Thymus (tissue), 11 donors: ENCODE measurements at regions not wholly inside any gene's neighbourhood (a gene's known extent, or its start where the extent isn't known, plus 50 kb on each side); places are given as distances from the start of the nearest gene placed in this dataset.

ENCODE experiments used
- DNase-seq, 9 donors: peaks; one replicate each; pipeline ENCODE4 v3.0.0-alpha.2; 2013; ENCODE audit warnings: low spot score in 9 of 9, low read depth in 6 of 9, missing footprints in 1 of 9
- H3K27ac ChIP-seq, 2 donors: one replicate each; pipeline ENCODE4 v1.5.1; 2013; ENCODE audit warnings: control low read depth in 1 of 2, low read depth in 1 of 2, low read length in 1 of 2, mild to moderate bottlenecking in 1 of 2, moderate library complexity in 1 of 2
- H3K27me3 ChIP-seq, 2 donors: one replicate each; pipeline ENCODE4 v1.5.1; 2013; ENCODE audit warnings: low read length in 1 of 2; ENCODE audit not compliant: control insufficient read depth in 2 of 2, insufficient read depth in 1 of 2
- H3K36me3 ChIP-seq, 2 donors: one replicate each; pipeline ENCODE4 v1.5.1; 2013; ENCODE audit warnings: low read length in 1 of 2, mild to moderate bottlenecking in 1 of 2, moderate library complexity in 1 of 2; ENCODE audit not compliant: control insufficient read depth in 2 of 2, insufficient read depth in 2 of 2
- H3K4me1 ChIP-seq, 2 donors: one replicate each; pipeline ENCODE4 v1.5.1; 2013; ENCODE audit warnings: low read length in 2 of 2; ENCODE audit not compliant: control insufficient read depth in 2 of 2, insufficient read depth in 2 of 2
- H3K4me3 ChIP-seq, 2 donors: one replicate each; pipeline ENCODE4 v1.5.1; 2013; ENCODE audit warnings: low read length in 2 of 2, control low read depth in 1 of 2, mild to moderate bottlenecking in 1 of 2
- H3K9me3 ChIP-seq, 2 donors: one replicate each; pipeline ENCODE4 v1.5.1; 2013; ENCODE audit warnings: low read length in 1 of 2, mild to moderate bottlenecking in 1 of 2; ENCODE audit not compliant: control insufficient read depth in 2 of 2, insufficient read depth in 1 of 2
- WGBS: extraction: QIAGEN DNeasy Blood & Tissue Kit; methylation state at CpG from one replicate; pipeline ENCODE4 v1.1.7; 2013; 5-methylcytosine and 5-hydroxymethylcytosine counted together
- donor health status: healthy.

DNA sequence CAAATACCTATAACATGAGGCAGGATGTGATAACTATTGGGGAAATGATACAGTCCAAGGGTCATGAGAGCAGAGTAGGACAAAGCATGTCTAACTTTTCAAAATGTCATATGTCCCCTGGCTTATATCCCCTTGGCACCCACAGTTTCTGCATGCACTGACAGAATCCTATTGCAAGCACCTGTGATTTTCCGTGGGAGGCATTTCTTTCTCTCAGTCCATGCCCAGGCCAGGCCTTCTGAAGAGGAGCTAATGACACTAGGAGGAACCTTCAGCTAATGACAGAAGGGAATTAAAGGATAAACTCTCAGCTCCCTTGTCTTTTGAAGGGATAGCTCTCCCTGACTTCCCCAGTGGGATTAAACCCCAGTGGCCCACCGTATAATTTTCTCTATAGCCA, 249.2 kb downstream of the TTC6 start:
- no peaks in the 10 kb centered on the region for H3K27me3 ChIP-seq
- no peak for DNase-seq
- H3K36me3 ChIP-seq, result no peaks in the 10 kb centered on the region
- H3K9me3 ChIP-seq, result no peaks in the 10 kb centered on the region
- WGBS, result 84% methylated on average over 2 of the region's 2 CpGs
- H3K27ac ChIP-seq, result no peak overlapping the region
- no peaks in the 10 kb centered on the region for H3K4me1 ChIP-seq
- H3K4me3 ChIP-seq, result no peak overlapping the region

DNA sequence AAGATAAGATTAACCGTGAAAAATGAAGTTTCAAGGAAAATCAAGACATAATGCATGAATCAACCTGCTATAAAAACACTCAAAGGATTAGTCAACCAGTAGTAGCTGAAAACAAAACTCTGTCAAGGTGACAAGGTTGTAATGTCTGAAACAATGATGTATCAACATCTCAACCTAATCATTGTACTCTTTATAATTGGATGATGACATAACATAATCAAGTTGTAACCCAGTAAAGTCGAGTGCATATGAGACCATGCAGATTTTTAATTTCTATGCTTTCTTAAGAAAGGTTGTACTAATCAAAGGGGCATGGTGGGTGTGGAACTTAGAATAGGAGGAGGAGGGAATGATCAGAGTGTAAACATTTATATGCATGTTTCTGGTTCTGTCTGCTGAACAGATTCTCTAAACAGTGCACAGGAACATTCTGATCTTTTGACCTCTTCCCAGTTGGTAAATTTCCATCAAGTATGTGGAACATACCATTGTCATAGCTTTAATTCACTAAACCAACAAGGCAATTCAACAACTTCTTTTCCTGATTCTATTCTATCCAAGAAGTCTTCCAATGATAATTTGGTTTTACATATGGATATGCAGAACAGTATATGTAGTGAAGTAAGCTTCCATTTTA, 253.7 kb downstream of the TTC6 start:
- Histone ChIP-seq H3K27me3 (no peaks in the 10 kb centered on the region), H3K4me3 (no peak overlapping the region), H3K9me3 (no peaks in the 10 kb centered on the region), H3K36me3 (no peaks in the 10 kb centered on the region), H3K4me1 (no peaks in the 10 kb centered on the region), H3K27ac (no peak overlapping the region)
- DNase-seq, result no peak
- WGBS, result 80% methylated on average over 2 of the region's 2 CpGs

GRCh38 chr14:37851054-37851453, 255.6 kb downstream of the TTC6 start:
- no peaks in the 10 kb centered on the region for H3K9me3 ChIP-seq
- WGBS, result 81% methylated on average over 1 of the region's 1 CpG
- no peaks in the 10 kb centered on the region for H3K4me1 ChIP-seq
- no peaks in the 10 kb centered on the region for H3K27me3 ChIP-seq
- DNase-seq, result no peak
- H3K27ac ChIP-seq, result no peak overlapping the region
- no peak overlapping the region for H3K4me3 ChIP-seq
- no peaks in the 10 kb centered on the region for H3K36me3 ChIP-seq

- no peak for DNase-seq
- WGBS, result 94% methylated on average over 1 of the region's 1 CpG
- Histone ChIP-seq H3K27ac (no peak overlapping the region), H3K9me3 (no peaks in the 10 kb centered on the region), H3K27me3 (no peaks in the 10 kb centered on the region), H3K4me1 (no peaks in the 10 kb centered on the region), H3K4me3 (no peak overlapping the region), H3K36me3 (no peaks in the 10 kb centered on the region)
These were observed 260.4 kb downstream of the TTC6 start for GRCh38 chr14:37855871-37856270.

DNA sequence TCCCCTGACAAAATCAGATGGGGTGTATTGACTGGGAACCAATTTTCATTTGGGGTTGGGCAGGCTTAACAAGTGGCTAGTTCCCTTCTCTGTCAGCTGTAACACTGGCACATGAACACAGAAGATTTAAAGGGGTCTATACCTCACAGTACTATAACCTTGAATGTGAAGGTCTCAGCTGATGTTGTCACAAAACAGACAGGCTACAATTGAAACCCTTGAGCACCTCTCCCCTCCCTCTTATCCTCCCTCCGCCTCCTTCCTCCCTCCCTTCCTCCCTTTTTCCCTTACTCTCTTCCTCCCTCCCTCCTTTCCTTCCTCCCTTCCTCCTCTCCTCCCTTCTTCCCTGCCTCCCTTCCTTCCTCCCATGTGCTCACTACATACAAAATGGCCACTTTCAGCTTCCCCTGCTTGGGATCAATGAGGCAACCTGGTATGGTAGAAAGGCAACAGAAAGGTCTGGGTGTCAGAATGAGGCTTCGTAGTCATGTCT, 262.4 kb downstream of the TTC6 start:
- no peaks in the 10 kb centered on the region for H3K27me3 ChIP-seq
- H3K36me3 ChIP-seq, result no peaks in the 10 kb centered on the region
- DNase-seq, result no peak
- no peak overlapping the region for H3K27ac ChIP-seq
- WGBS, result 94% methylated on average over 2 of the region's 2 CpGs
- H3K4me1 ChIP-seq, result no peaks in the 10 kb centered on the region
- no peak overlapping the region for H3K4me3 ChIP-seq
- H3K9me3 ChIP-seq, result no peaks in the 10 kb centered on the region

DNA sequence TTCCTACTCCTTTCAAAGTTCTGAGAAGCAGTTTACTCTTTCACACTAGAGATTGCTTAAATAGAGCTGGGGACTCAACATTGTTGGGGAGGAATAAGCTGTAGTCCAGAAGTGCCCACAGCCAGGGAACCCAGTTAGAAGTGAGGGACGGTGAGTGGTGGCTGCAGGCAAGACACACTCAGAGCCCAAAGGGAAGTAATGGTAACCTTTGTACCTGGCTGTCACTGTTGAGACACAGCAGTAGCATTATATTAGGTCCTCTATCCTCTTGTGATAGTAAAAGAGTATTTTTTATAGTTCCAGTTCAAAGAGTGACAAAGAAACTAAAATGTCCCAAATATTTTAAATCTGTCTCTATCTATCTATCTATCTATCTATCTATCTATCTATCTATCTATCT, 263.3 kb downstream of the TTC6 start:
- Histone ChIP-seq H3K4me3 (no peak overlapping the region), H3K36me3 (no peaks in the 10 kb centered on the region), H3K4me1 (no peaks in the 10 kb centered on the region), H3K27me3 (no peaks in the 10 kb centered on the region), H3K27ac (no peak overlapping the region), H3K9me3 (no peaks in the 10 kb centered on the region)
- DNase-seq, result no peak
- 91% methylated on average over 1 of the region's 1 CpG for WGBS

DNA sequence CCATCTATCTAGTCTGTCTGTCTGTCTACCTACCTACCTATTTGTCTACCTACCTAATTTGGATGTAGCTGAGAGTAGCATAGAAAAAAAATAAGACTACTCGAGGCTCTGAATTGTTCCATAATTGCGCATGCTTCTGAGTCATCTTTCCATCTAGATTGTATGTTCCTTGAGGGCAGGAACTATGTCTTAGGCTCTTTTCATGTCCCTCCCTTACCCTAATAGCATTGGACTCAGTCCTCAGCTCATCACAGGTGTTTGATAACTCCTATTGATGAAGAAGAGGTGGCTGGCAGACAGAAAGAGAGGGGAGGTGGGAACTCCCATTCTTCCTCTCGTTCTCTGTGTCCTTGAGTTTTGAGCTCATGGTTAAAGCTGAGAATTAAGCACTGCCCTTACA, 263.7 kb downstream of the TTC6 start:
- Histone ChIP-seq H3K4me1 (no peaks in the 10 kb centered on the region), H3K27me3 (no peaks in the 10 kb centered on the region), H3K27ac (no peak overlapping the region), H3K36me3 (no peaks in the 10 kb centered on the region), H3K9me3 (no peaks in the 10 kb centered on the region), H3K4me3 (no peak overlapping the region)
- no peak for DNase-seq
- WGBS, result 97% methylated on average over 3 of the region's 3 CpGs

DNA sequence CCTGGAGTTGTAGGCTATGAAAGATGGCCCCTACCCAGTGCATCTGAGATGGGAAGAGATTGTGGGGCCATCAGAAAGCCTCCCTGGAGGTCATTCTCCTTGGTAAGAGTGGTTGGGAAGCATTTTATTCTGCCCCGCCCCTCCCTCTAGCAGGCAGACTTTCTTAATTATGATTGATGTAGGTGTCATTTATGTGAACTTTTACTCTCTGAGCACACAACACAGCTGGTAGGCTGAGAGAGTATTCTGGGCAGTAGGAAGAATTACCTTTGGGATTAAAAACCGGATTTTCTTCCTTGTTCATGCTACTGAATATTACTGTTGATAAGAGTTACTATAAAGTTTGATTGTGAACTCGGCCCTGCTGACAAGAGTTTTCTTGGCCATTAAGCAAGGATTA, 266.8 kb downstream of the TTC6 start:
- Histone ChIP-seq H3K4me3 (no peak overlapping the region), H3K36me3 (no peaks in the 10 kb centered on the region), H3K27ac (no peak overlapping the region), H3K4me1 (no peaks in the 10 kb centered on the region), H3K27me3 (no peaks in the 10 kb centered on the region), H3K9me3 (no peaks in the 10 kb centered on the region)
- DNase-seq, result no peak
- whole genome bisulfite sequencing, result 93% methylated on average over 3 of the region's 3 CpGs

DNA sequence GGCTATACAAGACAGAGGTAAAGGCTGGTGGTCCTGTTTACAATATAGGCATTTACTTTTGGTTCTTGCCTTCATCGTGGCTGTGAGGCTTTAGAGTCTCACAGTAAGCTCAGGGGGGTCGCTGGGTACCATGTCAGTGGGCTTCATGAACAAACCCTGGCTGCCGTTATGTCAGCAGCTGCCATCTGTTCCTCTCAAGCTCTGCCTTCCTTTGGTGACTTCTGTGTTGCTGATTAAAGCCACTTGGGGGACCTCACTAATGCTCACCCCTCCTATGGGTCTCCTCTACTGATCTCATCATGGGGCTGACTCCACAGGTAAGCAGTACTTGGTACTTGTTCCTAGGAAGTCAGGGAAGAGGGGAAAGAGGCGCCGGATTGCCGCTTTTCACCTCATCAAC, 268.7 kb downstream of the TTC6 start:
- Histone ChIP-seq H3K4me3 (no peak overlapping the region), H3K9me3 (no peaks in the 10 kb centered on the region), H3K27me3 (no peaks in the 10 kb centered on the region), H3K4me1 (no peaks in the 10 kb centered on the region), H3K36me3 (no peaks in the 10 kb centered on the region), H3K27ac (no peak overlapping the region)
- WGBS, result 86% methylated on average over 6 of the region's 6 CpGs
- DNase-seq, result no peak
